Right hindlimb (tissue), 1 donor: ENCODE measurements at regions not wholly inside any gene's neighbourhood (a gene's known extent, or its start where the extent isn't known, plus 50 kb on each side); places are given as distances from the start of the nearest gene placed in this dataset.
"Not testable (repeated sequence)": the region's sequence is repeated elsewhere in the genome, so short reads cannot be mapped to it uniquely, and the experiment has no call there.

Source experiments
- DNase-seq: peaks from one replicate; pipeline ENCODE4 v3.0.0-alpha.2; 2018

- not testable (repeated sequence) for DNase-seq
These were observed 260.5 kb upstream of the SLC8A1 start for GRCh38 chr2:40712197-40712894.

DNA sequence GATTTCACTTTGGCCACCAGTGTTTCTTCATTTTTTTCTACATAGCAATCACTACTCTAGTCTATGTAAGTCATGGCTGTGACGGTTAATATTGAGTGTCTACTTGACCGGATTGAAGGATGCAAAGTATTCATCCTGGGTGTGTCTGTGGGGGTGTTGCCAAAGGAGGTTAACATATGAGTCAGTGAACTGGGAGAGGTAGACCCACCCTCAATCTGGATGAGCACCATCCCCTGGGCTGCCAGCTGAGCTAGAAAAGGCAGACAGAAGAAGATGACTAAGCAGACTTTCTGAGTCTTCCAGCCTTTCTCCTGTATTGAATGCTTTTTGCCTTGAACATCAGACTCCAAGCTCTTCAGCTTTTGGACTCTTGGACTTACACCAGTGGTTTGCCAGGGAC, 265.0 kb upstream of the SLC8A1 start:
- no peak for DNase-seq

GRCh38 chr2:40719414-40719813, 267.5 kb upstream of the SLC8A1 start:
- no peak for DNase-seq

DNA sequence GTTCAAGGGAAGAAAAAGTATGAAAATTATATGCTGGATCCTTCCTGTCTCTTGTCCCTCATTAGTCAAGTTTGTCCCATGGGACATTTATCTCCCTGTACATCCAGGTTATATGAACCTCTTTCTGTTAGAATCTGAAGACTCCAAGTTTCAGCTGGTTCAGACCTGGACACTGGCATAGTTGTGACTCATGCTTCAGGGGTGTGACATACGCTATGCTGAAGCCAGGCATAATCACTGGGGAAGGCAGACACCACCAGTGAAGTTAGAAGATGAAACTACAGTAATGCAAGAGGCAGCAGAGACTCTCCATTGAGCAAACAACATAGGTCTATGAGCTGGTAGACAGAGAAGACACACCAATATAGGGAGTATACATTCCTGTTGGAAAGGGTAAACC, 269.7 kb upstream of the SLC8A1 start:
- no peak for DNase-seq

- no peak for DNase-seq
These were observed 271.3 kb upstream of the SLC8A1 start for GRCh38 chr2:40723194-40723593.

DNA sequence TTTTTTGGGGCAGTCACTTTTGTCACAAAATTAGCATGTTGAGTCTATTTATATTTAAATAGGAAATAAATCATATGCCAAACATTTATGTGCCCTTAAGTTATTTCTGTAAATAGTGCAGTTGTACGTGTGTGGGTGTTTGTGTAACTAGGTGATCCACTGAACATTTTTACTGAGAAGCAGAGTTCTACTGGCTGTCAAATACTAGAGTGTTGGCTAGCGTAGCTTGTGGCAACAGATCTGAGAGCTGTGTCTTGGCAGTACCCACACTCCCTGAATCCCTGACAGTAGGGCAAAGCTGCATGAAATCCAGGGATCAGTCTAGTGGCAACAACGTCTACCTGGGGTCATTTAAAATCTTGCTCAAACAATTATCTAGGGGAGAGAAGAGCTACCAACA, 273.1 kb upstream of the SLC8A1 start:
- peak; percentile 26 for DNase-seq

DNA sequence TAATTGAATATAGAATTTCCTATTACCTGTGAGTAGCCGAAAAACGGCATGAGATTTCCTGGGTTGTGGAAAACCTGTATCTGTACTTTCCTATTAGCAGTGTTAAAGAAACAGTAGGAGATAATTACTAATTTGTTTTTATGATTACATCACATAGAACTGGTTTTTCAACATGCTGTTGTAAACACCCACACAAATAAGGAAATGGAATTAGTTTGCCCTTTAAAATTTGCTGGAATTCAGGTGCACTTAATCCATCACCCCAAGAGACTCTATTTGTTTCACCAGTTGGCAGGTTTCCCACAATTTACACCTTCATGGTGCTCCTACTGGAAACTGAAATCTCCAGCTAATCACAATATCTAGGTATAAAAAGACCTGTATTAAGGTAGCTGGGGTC, 274.1 kb upstream of the SLC8A1 start:
- DNase-seq: no peak

- DNase-seq: no peak
These were observed 282.9 kb upstream of the SLC8A1 start for GRCh38 chr2:40734797-40735196.

DNA sequence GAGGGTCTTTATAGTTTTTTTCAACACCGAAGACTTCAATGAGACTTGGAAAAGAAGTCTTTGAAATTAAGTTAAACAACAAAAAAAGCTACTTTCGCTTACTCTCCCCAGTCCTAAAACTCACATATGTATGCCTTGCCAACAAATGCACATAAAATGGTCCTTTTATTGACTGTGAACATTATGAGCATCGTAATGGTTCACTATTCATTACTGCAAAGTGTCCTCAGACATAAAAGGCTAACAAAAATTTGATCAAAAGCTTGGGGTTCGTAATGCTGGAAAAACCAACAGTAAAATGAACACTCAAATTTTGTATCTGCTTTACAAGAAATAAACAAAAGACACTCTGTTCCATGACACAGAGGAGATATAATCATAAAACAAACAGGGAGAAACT, 285.3 kb upstream of the SLC8A1 start:
- DNase-seq: no peak

DNA sequence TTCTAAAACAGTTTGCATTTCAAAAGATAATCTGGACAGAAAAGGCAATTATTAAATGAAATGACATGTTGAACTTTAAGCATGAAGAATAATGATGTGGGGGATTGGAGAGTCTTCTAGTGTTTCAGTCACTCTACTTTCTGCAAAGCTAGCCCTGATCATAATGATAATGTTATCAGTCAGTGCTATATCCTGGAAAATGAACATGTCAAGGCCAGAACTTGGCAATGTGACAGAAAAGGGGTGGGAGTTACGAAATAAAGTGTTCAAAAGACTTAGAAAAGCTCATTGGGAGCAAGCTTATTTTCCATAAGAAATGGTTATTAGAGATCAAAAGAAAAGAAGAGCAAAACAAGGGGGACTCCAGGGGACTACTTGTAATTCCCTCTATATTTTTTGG, 288.5 kb upstream of the SLC8A1 start:
- DNase-seq: no peak

- DNase-seq: no peak
These were observed 289.6 kb upstream of the SLC8A1 start for GRCh38 chr2:40741532-40741931.

GRCh38 chr2:40746191-40746590, 294.3 kb upstream of the SLC8A1 start:
- DNase-seq: no peak

DNA sequence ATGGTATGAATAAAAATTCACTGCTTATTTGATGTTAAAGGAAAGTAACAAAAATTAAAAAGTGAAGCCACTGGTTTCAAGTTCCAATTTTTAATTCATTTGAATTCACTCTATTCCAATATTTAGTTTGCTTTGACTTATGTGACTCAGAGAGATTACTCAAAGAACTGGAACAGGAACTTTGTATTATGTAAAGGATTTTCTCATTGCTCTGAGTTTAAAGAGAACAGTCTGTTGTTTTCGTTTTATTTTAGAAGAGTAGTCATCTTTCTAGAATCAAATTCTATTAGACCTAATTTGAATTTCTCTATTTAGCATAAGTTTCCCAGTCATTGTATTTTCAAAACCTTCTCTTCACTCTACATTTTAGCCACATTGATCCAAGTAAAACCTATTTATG, 300.1 kb upstream of the SLC8A1 start:
- DNase-seq: no peak

DNA sequence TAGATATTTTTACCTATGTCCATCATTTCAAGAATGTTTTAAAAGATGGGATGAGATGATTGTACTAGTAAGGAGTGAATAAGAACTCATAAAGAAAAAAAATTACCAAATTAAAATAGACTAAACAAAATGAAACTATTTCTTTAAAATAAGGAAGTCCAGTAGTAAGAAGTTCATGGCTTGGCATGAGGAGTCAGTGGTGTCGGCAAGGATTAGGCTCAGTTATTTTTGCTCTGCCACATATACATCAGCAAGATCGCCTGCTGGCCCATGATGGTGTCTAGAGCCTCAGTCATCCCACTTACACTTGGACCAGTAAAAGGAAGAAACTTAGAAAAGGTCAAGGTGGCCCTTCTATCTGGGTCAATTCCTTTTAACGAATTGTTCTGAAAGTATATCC, 300.9 kb upstream of the SLC8A1 start:
- DNase-seq: no peak

- DNase-seq: no peak
These were observed 303.0 kb upstream of the SLC8A1 start for GRCh38 chr2:40754912-40755311.

- no peak for DNase-seq
These were observed 306.7 kb upstream of the SLC8A1 start for GRCh38 chr2:40758401-40759155.

GRCh38 chr2:40760071-40760666, 308.3 kb upstream of the SLC8A1 start:
- DNase-seq: no peak

GRCh38 chr2:40773291-40773690, 321.4 kb upstream of the SLC8A1 start:
- no peak for DNase-seq

GRCh38 chr2:40783704-40784103, 331.8 kb upstream of the SLC8A1 start:
- DNase-seq: no peak

- no peak for DNase-seq
These were observed 334.7 kb upstream of the SLC8A1 start for GRCh38 chr2:40786636-40787035.

GRCh38 chr2:40797120-40797519, 345.2 kb upstream of the SLC8A1 start:
- DNase-seq: no peak

GRCh38 chr2:40803900-40804299, 352.0 kb upstream of the SLC8A1 start:
- DNase-seq: no peak

GRCh38 chr2:40809156-40809555, 357.3 kb upstream of the SLC8A1 start:
- no peak for DNase-seq

GRCh38 chr2:40814616-40815015, 362.7 kb upstream of the SLC8A1 start:
- DNase-seq: no peak
